ENCODE measurements at regions not wholly inside any gene's neighbourhood (a gene's known extent, or its start where the extent isn't known, plus 50 kb on each side); places are given as distances from the start of the nearest gene placed in this dataset.

GRCh38 chr13:73300718-73301425 lies 242.1 kb downstream of the KLF5 start:
- ChIA-PET CTCF (no interaction called here), POLR2A (no interaction called here)
- H3K9me3 Mint-ChIP-seq, result no peaks in the 10 kb centered on the region
- H3K27ac Mint-ChIP-seq, result no peak overlapping the region
- no peak for DNase-seq
- no peak overlapping the region for H3K4me3 Mint-ChIP-seq
- no peaks in the 10 kb centered on the region for H3K36me3 Mint-ChIP-seq (ENCODE audit: low read depth)
- peaks cover 13% of the 10 kb centered on the region for H3K4me1 Mint-ChIP-seq
- no peaks in the 10 kb centered on the region for H3K27me3 Mint-ChIP-seq

- no peak for DNase-seq
- H3K4me3 Mint-ChIP-seq, result no peak overlapping the region
- no peak overlapping the region for H3K27ac Mint-ChIP-seq
- ChIA-PET CTCF (no interaction called here), POLR2A (no interaction called here)
- no peaks in the 10 kb centered on the region for H3K9me3 Mint-ChIP-seq
- H3K27me3 Mint-ChIP-seq, result no peaks in the 10 kb centered on the region
- H3K36me3 Mint-ChIP-seq (ENCODE audit: low read depth), result no peaks in the 10 kb centered on the region
- H3K4me1 Mint-ChIP-seq, result peaks cover 13% of the 10 kb centered on the region
Observed at GRCh38 chr13:73299787-73300186, 241.0 kb downstream of the KLF5 start.

GRCh38 chr13:73293913-73294523 lies 235.2 kb downstream of the KLF5 start:
- ChIA-PET CTCF (no interaction called here), POLR2A (no interaction called here)
- no peaks in the 10 kb centered on the region for H3K4me1 Mint-ChIP-seq
- no peaks in the 10 kb centered on the region for H3K36me3 Mint-ChIP-seq (ENCODE audit: low read depth)
- peaks cover 1% of the 10 kb centered on the region for H3K27me3 Mint-ChIP-seq
- H3K9me3 Mint-ChIP-seq, result no peaks in the 10 kb centered on the region
- no peak for DNase-seq
- no peak overlapping the region for H3K4me3 Mint-ChIP-seq
- H3K27ac Mint-ChIP-seq, result no peak overlapping the region

- peaks cover 1% of the 10 kb centered on the region for H3K27me3 Mint-ChIP-seq
- no peaks in the 10 kb centered on the region for H3K36me3 Mint-ChIP-seq (ENCODE audit: low read depth)
- ChIA-PET CTCF (no interaction called here), POLR2A (no interaction called here)
- no peaks in the 10 kb centered on the region for H3K4me1 Mint-ChIP-seq
- no peaks in the 10 kb centered on the region for H3K9me3 Mint-ChIP-seq
- H3K4me3 Mint-ChIP-seq, result no peak overlapping the region
- DNase-seq, result no peak
- H3K27ac Mint-ChIP-seq, result no peak overlapping the region
Observed at GRCh38 chr13:73292127-73292526, 233.3 kb downstream of the KLF5 start.

GRCh38 chr13:73290844-73291243 lies 232.0 kb downstream of the KLF5 start:
- H3K27me3 Mint-ChIP-seq, result peaks cover 1% of the 10 kb centered on the region

GRCh38 chr13:73288596-73288995 lies 229.8 kb downstream of the KLF5 start:
- ChIA-PET CTCF (no interaction called here), POLR2A (interaction anchor here (0.7 kb wide), 1 partner anchor 73 kb away, joined by 3 read pairs; no protein-coding TSS in a partner anchor)
- peaks cover 1% of the 10 kb centered on the region for H3K27me3 Mint-ChIP-seq
- DNase-seq, result no peak
- H3K4me1 Mint-ChIP-seq, result no peaks in the 10 kb centered on the region
- H3K36me3 Mint-ChIP-seq (ENCODE audit: low read depth), result no peaks in the 10 kb centered on the region
- H3K27ac Mint-ChIP-seq, result no peak overlapping the region
- H3K9me3 Mint-ChIP-seq, result no peaks in the 10 kb centered on the region
- H3K4me3 Mint-ChIP-seq, result no peak overlapping the region

More at GRCh38 chr13:73290844-73291243, 232.0 kb downstream of the KLF5 start:
- Mint-ChIP-seq H3K36me3 (ENCODE audit: low read depth) (no peaks in the 10 kb centered on the region), H3K9me3 (no peaks in the 10 kb centered on the region), H3K4me1 (no peaks in the 10 kb centered on the region), H3K27ac (no peak overlapping the region), H3K4me3 (no peak overlapping the region)
- CTCF ChIA-PET, result no interaction called here
- no peak for DNase-seq
- POLR2A ChIA-PET, result no interaction called here

GRCh38 chr13:73287831-73288230 lies 229.0 kb downstream of the KLF5 start:
- no peak overlapping the region for H3K4me3 Mint-ChIP-seq
- H3K36me3 Mint-ChIP-seq (ENCODE audit: low read depth), result no peaks in the 10 kb centered on the region
- POLR2A ChIA-PET, result no interaction called here
- no peak overlapping the region for H3K27ac Mint-ChIP-seq
- no peaks in the 10 kb centered on the region for H3K9me3 Mint-ChIP-seq
- H3K4me1 Mint-ChIP-seq, result no peaks in the 10 kb centered on the region
- DNase-seq, result no peak
- CTCF ChIA-PET, result no interaction called here
- no peaks in the 10 kb centered on the region for H3K27me3 Mint-ChIP-seq

- Mint-ChIP-seq H3K27ac (no peak overlapping the region), H3K27me3 (no peaks in the 10 kb centered on the region), H3K36me3 (ENCODE audit: low read depth) (no peaks in the 10 kb centered on the region), H3K9me3 (no peaks in the 10 kb centered on the region), H3K4me3 (no peak overlapping the region), H3K4me1 (no peaks in the 10 kb centered on the region)
- DNase-seq, result no peak
- ChIA-PET POLR2A (no interaction called here), CTCF (no interaction called here)
Observed at GRCh38 chr13:73286942-73287620, 228.3 kb downstream of the KLF5 start.

- no peak overlapping the region for H3K4me3 Mint-ChIP-seq
- H3K9me3 Mint-ChIP-seq, result no peaks in the 10 kb centered on the region
- H3K36me3 Mint-ChIP-seq (ENCODE audit: low read depth), result no peaks in the 10 kb centered on the region
- ChIA-PET CTCF (no interaction called here), POLR2A (no interaction called here)
- H3K4me1 Mint-ChIP-seq, result no peaks in the 10 kb centered on the region
- no peaks in the 10 kb centered on the region for H3K27me3 Mint-ChIP-seq
- no peak for DNase-seq
- no peak overlapping the region for H3K27ac Mint-ChIP-seq
Observed at GRCh38 chr13:73286177-73286576, 227.4 kb downstream of the KLF5 start.

- no peak for DNase-seq
- POLR2A ChIA-PET, result no interaction called here
- Mint-ChIP-seq H3K36me3 (ENCODE audit: low read depth) (no peaks in the 10 kb centered on the region), H3K4me1 (no peaks in the 10 kb centered on the region), H3K27ac (no peak overlapping the region), H3K4me3 (no peak overlapping the region), H3K27me3 (no peaks in the 10 kb centered on the region), H3K9me3 (no peaks in the 10 kb centered on the region)
- CTCF ChIA-PET, result no interaction called here
Observed at GRCh38 chr13:73284081-73284874, 225.5 kb downstream of the KLF5 start.

GRCh38 chr13:73283636-73284035 lies 224.8 kb downstream of the KLF5 start:
- POLR2A ChIA-PET, result no interaction called here
- H3K36me3 Mint-ChIP-seq (ENCODE audit: low read depth), result no peaks in the 10 kb centered on the region
- CTCF ChIA-PET, result no interaction called here
- no peak for DNase-seq
- no peaks in the 10 kb centered on the region for H3K27me3 Mint-ChIP-seq
- H3K4me3 Mint-ChIP-seq, result no peak overlapping the region
- peaks cover 2% of the 10 kb centered on the region for H3K9me3 Mint-ChIP-seq
- no peaks in the 10 kb centered on the region for H3K4me1 Mint-ChIP-seq
- H3K27ac Mint-ChIP-seq, result no peak overlapping the region

GRCh38 chr13:73281746-73282145 lies 222.9 kb downstream of the KLF5 start:
- Mint-ChIP-seq H3K27me3 (no peaks in the 10 kb centered on the region), H3K36me3 (ENCODE audit: low read depth) (peaks cover 7% of the 10 kb centered on the region), H3K9me3 (peaks cover 11% of the 10 kb centered on the region), H3K27ac (no peak overlapping the region), H3K4me1 (peaks cover 5% of the 10 kb centered on the region), H3K4me3 (no peak overlapping the region)
- ChIA-PET POLR2A (no interaction called here), CTCF (no interaction called here)
- no peak for DNase-seq

GRCh38 chr13:73278186-73278585 lies 219.4 kb downstream of the KLF5 start:
- Mint-ChIP-seq H3K27ac (no peak overlapping the region), H3K4me1 (peaks cover 30% of the 10 kb centered on the region), H3K36me3 (ENCODE audit: low read depth) (peaks cover 10% of the 10 kb centered on the region), H3K4me3 (no peak overlapping the region), H3K9me3 (peaks cover 13% of the 10 kb centered on the region), H3K27me3 (no peaks in the 10 kb centered on the region)
- POLR2A ChIA-PET, result no interaction called here
- DNase-seq, result no peak
- CTCF ChIA-PET, result no interaction called here
